ENCODE measurements at regions not wholly inside any gene's neighbourhood (a gene's known extent, or its start where the extent isn't known, plus 50 kb on each side); places are given as distances from the start of the nearest gene placed in this dataset.

DNA sequence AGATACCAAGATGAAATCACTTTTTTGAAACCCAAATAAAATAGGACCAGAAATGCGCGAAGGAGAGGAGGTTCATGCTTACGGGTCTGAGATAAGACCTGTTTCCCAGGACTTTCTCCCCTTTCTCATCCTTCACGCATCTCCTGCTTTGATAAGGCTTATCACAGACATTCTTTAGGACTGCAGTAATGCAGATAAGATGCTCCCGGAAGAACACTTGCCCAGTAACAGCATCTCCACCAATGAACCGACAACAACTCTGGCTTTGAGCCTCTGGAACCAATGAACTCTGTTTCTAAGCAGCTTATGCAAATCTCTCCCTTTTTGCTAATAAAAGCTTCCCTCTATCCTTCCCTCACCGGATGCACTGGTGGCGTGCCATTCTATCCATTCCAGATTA lies 783.4 kb upstream of the ARGLU1 start:
- Histone ChIP-seq H3K4me3 (ENCODE audit: low read depth, low read length) (no peak overlapping the region), H3K36me3 (ENCODE audit: control insufficient read depth, insufficient read depth, low read length) (no peaks in the 10 kb centered on the region), H3K27me3 (ENCODE audit: control insufficient read depth, insufficient read depth, low read length) (no peaks in the 10 kb centered on the region)
- TF ChIP-seq, protein P1, sequence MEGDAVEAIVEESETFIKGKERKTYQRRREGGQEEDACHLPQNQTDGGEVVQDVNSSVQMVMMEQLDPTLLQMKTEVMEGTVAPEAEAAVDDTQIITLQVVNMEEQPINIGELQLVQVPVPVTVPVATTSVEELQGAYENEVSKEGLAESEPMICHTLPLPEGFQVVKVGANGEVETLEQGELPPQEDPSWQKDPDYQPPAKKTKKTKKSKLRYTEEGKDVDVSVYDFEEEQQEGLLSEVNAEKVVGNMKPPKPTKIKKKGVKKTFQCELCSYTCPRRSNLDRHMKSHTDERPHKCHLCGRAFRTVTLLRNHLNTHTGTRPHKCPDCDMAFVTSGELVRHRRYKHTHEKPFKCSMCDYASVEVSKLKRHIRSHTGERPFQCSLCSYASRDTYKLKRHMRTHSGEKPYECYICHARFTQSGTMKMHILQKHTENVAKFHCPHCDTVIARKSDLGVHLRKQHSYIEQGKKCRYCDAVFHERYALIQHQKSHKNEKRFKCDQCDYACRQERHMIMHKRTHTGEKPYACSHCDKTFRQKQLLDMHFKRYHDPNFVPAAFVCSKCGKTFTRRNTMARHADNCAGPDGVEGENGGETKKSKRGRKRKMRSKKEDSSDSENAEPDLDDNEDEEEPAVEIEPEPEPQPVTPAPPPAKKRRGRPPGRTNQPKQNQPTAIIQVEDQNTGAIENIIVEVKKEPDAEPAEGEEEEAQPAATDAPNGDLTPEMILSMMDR (IDR thresholded peaks at IDR 0.05; ENCODE audit: insufficient read depth, low read length, severe bottlenecking), result no peak
- FAIRE-seq (no peak), DNase-seq (ENCODE audit: low read depth) (no peak)

DNA sequence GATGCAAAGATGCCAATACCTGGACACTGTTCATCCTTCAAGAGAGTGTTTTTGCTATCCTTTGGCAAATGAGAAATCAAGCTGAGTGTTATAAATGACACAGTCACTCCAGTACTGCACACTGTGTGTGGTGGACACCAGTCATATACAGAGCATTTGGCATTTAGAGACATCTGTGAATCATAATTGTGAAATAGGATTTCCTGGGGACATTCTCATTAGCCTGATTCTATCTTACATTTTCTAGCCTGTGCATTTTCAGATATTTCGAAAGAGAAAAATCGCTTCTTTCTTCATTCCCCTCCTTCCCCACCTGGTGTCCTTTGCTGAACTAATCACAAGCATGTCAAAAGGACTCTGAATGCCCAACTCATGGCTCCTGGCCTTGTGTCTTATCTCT lies 781.0 kb upstream of the ARGLU1 start:
- Histone ChIP-seq H3K36me3 (ENCODE audit: control insufficient read depth, insufficient read depth, low read length) (no peaks in the 10 kb centered on the region), H3K27me3 (ENCODE audit: control insufficient read depth, insufficient read depth, low read length) (no peaks in the 10 kb centered on the region), H3K4me3 (ENCODE audit: low read depth, low read length) (no peak overlapping the region)
- no peak for FAIRE-seq
- TF ChIP-seq, protein P1 (IDR thresholded peaks at IDR 0.05; ENCODE audit: insufficient read depth, low read length, severe bottlenecking), result no peak
- peak; percentile 43 for DNase-seq (ENCODE audit: low read depth)

DNA sequence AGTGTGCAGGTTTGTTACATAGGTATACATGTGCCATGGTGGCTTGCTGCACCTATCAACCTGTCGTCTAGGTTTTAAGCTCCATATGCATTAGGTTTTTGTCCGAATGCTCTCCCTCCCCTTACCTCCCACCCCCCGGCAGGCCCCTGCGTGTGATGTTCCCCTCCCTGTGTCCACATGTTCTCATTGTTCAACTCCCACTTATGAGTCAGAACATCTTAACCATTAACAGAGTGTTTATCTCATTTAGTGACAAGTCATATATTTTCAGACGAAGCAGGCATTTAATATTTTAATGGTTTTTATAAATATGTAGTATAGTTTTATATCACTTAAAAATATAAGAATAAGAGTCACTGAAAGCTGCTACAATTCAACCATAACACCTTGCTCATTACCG lies 780.5 kb upstream of the ARGLU1 start:
- no peaks in the 10 kb centered on the region for H3K27me3 ChIP-seq (ENCODE audit: control insufficient read depth, insufficient read depth, low read length)
- no peak for FAIRE-seq
- TF ChIP-seq, protein P1 (IDR thresholded peaks at IDR 0.05; ENCODE audit: insufficient read depth, low read length, severe bottlenecking), result no peak
- H3K4me3 ChIP-seq (ENCODE audit: low read depth, low read length), result no peak overlapping the region
- no peaks in the 10 kb centered on the region for H3K36me3 ChIP-seq (ENCODE audit: control insufficient read depth, insufficient read depth, low read length)
- no peak for DNase-seq (ENCODE audit: low read depth)

DNA sequence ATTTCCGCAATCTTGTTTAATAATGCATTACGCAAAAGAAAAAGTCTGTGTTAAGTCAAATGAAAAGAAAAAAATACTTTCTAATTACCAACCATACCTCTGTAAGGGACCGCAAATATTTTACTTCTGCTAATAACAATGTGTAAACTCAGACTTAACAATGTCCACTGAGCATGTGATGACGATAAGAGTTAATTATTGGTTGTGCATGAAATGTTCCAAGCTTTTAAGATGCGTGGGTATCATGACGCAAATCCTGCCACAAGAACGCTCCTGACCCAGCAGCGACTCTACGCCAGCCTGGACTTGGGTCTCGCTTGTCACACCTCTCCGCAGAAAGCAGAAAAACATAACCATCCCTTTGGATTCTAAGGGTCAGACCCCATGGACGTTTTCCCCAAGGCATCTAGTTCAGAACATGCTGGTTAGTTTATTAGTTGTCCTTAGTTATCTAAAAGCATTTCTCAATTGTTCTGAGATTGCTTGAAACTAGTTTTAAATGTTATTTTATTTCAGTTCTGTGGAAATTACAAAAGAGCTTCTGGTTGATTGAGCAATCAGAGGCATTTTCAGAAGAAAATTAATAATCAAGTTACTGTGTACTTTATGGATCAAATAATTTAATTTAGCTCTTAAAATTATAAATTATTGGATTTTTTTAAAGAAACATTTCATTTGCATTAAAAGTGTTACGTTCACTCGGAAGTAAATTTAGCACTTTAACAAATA lies 779.9 kb upstream of the ARGLU1 start:
- H3K27me3 ChIP-seq (ENCODE audit: control insufficient read depth, insufficient read depth, low read length), result no peaks in the 10 kb centered on the region
- FAIRE-seq (no peak), DNase-seq (ENCODE audit: low read depth) (no peak)
- H3K4me3 ChIP-seq (ENCODE audit: low read depth, low read length), result no peak overlapping the region
- TF ChIP-seq, protein P1 (IDR thresholded peaks at IDR 0.05; ENCODE audit: insufficient read depth, low read length, severe bottlenecking), result no peak
- no peaks in the 10 kb centered on the region for H3K36me3 ChIP-seq (ENCODE audit: control insufficient read depth, insufficient read depth, low read length)

DNA sequence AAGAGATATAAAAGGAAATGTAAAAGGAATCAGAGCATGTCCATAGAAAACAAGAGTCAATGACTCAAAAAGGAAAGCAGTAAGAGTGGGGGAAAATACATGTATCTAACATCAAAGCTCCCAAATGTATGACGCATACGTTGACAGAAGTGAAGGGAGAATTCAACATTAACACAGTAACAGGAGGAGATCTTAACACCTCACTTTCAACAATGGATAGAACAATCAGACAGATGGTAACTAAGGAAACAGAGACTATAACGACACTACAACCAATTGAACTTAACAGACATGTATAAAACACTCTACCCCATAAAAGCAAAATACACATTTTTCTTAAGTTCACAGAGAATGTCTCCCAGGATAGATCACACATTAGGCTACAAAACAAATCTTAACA lies 774.8 kb upstream of the ARGLU1 start:
- Histone ChIP-seq H3K27me3 (ENCODE audit: control insufficient read depth, insufficient read depth, low read length) (no peaks in the 10 kb centered on the region), H3K4me3 (ENCODE audit: low read depth, low read length) (no peak overlapping the region), H3K36me3 (ENCODE audit: control insufficient read depth, insufficient read depth, low read length) (no peaks in the 10 kb centered on the region)
- DNase-seq (ENCODE audit: low read depth) (no peak), FAIRE-seq (no peak)
- TF ChIP-seq, protein P1 (IDR thresholded peaks at IDR 0.05; ENCODE audit: insufficient read depth, low read length, severe bottlenecking), result no peak

DNA sequence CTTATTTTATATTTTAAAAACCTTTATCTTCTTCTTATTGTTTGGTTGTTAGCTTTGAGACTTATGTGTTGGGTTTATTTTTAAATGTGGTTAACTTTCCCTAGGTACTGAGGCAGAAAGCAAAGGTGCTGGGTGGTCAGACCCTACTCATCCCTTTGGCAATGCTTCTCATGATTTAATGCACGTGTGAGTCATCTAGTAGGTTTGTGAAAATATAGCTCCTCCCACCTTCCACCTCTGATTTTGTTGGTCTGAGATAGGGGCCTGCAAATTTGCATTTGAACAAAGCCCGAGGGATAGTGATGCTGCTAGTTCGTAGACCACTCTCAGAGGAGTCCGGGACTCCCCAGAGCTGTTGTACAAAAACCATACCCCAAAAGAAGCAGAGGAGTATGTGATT lies 771.3 kb upstream of the ARGLU1 start:
- DNase-seq (ENCODE audit: low read depth) (peak; percentile 23), FAIRE-seq (no peak)
- Histone ChIP-seq H3K27me3 (ENCODE audit: control insufficient read depth, insufficient read depth, low read length) (no peaks in the 10 kb centered on the region), H3K4me3 (ENCODE audit: low read depth, low read length) (no peak overlapping the region), H3K36me3 (ENCODE audit: control insufficient read depth, insufficient read depth, low read length) (no peaks in the 10 kb centered on the region)
- TF ChIP-seq, protein P1 (IDR thresholded peaks at IDR 0.05; ENCODE audit: insufficient read depth, low read length, severe bottlenecking), result no peak

Measured in bronchial epithelial cell (primary cell).